Endothelial cell (in vitro differentiated cells): ENCODE measurements at regions not wholly inside any gene's neighbourhood (a gene's known extent, or its start where the extent isn't known, plus 50 kb on each side); places are given as distances from the start of the nearest gene placed in this dataset.

Experiments used
- DNase-seq: peaks from one replicate; pipeline ENCODE4 v3.0.0; 2021; ENCODE audit warnings: low spot score
- H3K27ac Mint-ChIP-seq: one replicate; pipeline ENCODE4 v1.8.0; 2021; ENCODE audit warnings: mixed read lengths, inconsistent platforms; ENCODE audit not compliant: unreplicated experiment
- H3K27me3 Mint-ChIP-seq: one replicate; pipeline ENCODE4 v1.8.0; 2021; ENCODE audit warnings: mild to moderate bottlenecking, moderate library complexity, mixed read lengths, inconsistent platforms; ENCODE audit not compliant: unreplicated experiment
- H3K36me3 Mint-ChIP-seq: one replicate; pipeline ENCODE4 v1.8.0; 2021; ENCODE audit warnings: mild to moderate bottlenecking, low read depth, mixed read lengths, inconsistent platforms; ENCODE audit not compliant: unreplicated experiment
- H3K4me1 Mint-ChIP-seq: one replicate; pipeline ENCODE4 v1.8.0; 2021; ENCODE audit warnings: mild to moderate bottlenecking, mixed read lengths, inconsistent platforms; ENCODE audit not compliant: unreplicated experiment
- H3K4me3 Mint-ChIP-seq: one replicate; pipeline ENCODE4 v1.8.0; 2021; ENCODE audit warnings: mild to moderate bottlenecking, mixed read lengths, inconsistent platforms; ENCODE audit not compliant: unreplicated experiment
- H3K9me3 Mint-ChIP-seq: one replicate; pipeline ENCODE4 v1.8.0; 2021; ENCODE audit warnings: mixed read lengths, inconsistent platforms; ENCODE audit not compliant: unreplicated experiment
- TF ChIP-seq, protein P1 (sequence below): fragments of 200-600 bp; sonication (generic); IDR thresholded peaks from one replicate; pipeline ENCODE4 v1.5.0; 2021; ENCODE audit warnings: antibody characterized with exemption; ENCODE audit not compliant: unreplicated experiment

DNA sequence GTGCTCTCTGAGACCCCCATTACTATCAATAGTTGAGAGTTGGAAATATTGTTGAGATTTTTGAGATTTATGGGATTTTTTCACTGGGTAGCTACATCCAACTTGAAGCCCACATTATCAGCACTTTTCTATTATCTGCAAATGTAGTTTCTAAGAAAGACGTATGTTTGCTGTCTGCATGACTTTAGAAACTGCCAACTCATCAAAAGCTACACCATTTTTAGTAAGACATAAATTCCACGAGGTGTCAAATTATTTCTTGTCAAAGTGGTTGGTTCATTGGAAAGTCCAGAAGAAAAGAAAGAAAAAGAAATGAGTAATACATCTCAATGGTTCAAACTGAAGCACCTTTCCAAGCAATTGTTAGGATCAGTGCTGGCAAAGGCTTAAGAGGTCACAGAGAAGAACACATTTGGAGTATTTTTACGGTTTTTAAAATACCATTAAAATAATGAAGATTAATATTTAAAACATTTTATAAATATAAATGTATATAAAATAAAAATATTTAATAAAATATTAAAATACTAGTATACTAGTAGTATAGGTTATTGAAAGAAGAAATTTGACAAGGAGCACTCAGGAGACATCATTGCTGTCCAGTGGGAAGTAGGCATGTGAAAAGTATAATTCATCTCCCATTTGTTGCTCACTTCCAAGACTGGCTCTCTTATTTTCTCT is 463.5 kb downstream of the TAFA4 start:
- no peak for DNase-seq
- TF ChIP-seq, protein P1, sequence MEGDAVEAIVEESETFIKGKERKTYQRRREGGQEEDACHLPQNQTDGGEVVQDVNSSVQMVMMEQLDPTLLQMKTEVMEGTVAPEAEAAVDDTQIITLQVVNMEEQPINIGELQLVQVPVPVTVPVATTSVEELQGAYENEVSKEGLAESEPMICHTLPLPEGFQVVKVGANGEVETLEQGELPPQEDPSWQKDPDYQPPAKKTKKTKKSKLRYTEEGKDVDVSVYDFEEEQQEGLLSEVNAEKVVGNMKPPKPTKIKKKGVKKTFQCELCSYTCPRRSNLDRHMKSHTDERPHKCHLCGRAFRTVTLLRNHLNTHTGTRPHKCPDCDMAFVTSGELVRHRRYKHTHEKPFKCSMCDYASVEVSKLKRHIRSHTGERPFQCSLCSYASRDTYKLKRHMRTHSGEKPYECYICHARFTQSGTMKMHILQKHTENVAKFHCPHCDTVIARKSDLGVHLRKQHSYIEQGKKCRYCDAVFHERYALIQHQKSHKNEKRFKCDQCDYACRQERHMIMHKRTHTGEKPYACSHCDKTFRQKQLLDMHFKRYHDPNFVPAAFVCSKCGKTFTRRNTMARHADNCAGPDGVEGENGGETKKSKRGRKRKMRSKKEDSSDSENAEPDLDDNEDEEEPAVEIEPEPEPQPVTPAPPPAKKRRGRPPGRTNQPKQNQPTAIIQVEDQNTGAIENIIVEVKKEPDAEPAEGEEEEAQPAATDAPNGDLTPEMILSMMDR, result no peak
- Mint-ChIP-seq H3K27me3 (peaks cover 3% of the 10 kb centered on the region), H3K4me3 (no peak overlapping the region), H3K27ac (no peak overlapping the region), H3K4me1 (no peaks in the 10 kb centered on the region), H3K36me3 (no peaks in the 10 kb centered on the region), H3K9me3 (no peaks in the 10 kb centered on the region)

DNA sequence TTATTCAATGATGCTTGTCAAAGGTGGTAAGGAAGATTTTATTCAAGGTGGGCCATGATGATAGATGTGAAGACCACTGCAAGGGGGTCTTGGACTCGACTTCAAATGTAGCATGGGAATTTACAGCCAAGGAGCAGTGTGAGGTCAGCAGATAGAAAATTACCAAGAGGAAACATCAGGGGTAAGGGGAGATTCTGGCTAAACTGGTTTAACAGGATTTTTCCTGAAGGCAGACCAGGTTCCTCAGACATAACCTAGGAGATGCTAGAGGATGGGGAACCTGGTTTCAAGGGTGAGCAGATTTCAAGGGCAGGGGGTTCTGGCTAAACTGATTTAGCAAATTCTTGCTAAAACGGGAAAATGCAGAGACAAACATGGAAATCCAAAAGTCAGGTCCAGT is 464.9 kb downstream of the TAFA4 start:
- H3K36me3 Mint-ChIP-seq, result no peaks in the 10 kb centered on the region
- H3K4me3 Mint-ChIP-seq, result no peak overlapping the region
- TF ChIP-seq, protein P1, result no peak
- peaks cover 3% of the 10 kb centered on the region for H3K27me3 Mint-ChIP-seq
- no peak for DNase-seq
- H3K27ac Mint-ChIP-seq, result no peak overlapping the region
- H3K4me1 Mint-ChIP-seq, result no peaks in the 10 kb centered on the region
- no peaks in the 10 kb centered on the region for H3K9me3 Mint-ChIP-seq

DNA sequence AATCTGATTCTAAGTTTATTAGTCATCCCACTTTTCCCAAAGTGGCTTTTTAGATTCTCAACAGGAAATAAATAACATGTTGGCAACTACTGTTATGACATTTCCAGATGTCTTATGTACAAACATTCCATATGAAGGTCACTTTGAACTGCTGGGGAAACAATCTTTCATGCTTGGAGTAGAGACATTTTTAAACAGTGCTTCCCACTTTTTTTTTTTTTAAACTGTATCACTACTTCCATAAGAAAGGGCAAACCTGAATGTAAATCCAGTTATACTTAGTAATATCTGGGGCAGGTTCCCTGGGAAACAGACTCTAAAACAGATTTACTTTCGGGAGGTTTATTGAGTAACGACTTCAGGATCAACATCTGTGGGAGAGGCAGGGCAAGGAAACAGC is 473.8 kb downstream of the TAFA4 start:
- DNase-seq, result no peak
- Mint-ChIP-seq H3K27ac (no peak overlapping the region), H3K36me3 (no peaks in the 10 kb centered on the region), H3K9me3 (no peaks in the 10 kb centered on the region), H3K4me1 (no peaks in the 10 kb centered on the region), H3K4me3 (no peak overlapping the region), H3K27me3 (no peaks in the 10 kb centered on the region)
- TF ChIP-seq, protein P1, result no peak

DNA sequence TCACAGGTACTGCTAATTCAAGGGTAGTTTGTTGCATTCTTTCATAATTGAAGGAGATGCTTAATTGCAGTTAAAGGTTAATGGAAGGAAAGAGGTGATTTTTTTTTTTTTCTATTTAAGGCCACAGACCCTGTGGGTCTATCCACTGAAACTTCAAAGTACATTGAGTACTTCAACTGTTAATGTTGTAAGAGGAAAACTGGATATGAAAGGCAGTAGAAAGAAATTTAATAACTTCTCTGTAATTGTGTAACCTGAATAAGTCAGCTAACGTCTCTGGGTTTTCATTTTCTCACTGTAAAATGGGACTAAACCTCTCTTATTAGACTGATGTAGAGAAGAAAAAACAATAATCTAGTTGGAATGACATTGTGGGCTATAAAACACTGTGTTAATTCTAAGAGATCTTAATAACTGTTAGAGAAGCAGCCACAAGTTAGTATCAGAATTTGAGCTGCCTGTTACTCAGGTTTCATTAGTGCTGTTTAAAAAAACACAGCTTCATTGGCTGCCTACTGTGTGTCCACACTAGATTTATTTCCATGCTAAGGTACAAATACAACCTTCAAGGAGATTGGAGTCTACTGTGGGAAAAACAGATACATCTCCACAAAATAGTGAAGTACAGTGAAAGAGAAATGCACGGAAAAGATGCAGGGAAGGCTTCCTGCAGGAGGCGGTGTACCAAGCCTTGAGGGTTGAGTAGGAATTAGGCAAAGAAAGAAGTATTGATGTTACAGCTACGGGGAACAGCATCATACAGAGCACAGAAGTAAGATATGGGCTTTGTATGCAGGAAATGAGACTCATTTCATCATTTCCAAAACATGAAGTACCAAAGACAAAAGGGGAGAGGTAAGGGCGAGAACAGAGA is 483.6 kb downstream of the TAFA4 start:
- Mint-ChIP-seq H3K36me3 (no peaks in the 10 kb centered on the region), H3K27me3 (peaks cover 1% of the 10 kb centered on the region), H3K27ac (no peak overlapping the region), H3K4me3 (no peak overlapping the region), H3K4me1 (no peaks in the 10 kb centered on the region), H3K9me3 (no peaks in the 10 kb centered on the region)
- TF ChIP-seq, protein P1, result no peak
- DNase-seq, result no peak

DNA sequence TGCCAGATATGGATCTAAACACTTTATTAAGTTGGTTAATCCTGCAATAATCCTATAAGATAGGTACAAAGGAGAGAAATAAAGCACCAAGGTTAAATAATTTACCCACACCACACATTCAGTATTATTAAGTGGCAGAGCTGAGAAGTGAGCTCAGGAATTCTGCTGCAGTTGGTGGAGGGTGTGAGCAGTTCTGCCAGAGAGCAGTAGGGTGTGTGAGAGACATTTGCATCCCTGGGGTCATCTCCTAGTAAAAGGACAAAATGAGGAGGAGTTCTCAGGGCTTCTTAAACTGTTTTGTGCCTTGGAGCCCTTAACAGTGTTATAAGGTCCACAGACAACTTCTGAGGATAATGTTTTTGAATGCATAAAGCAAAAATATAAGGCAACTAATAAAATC is 484.5 kb downstream of the TAFA4 start:
- Mint-ChIP-seq H3K4me3 (no peak overlapping the region), H3K9me3 (no peaks in the 10 kb centered on the region), H3K27me3 (peaks cover 3% of the 10 kb centered on the region), H3K27ac (no peak overlapping the region), H3K4me1 (peaks cover 2% of the 10 kb centered on the region), H3K36me3 (no peaks in the 10 kb centered on the region)
- DNase-seq, result no peak
- TF ChIP-seq, protein P1, result no peak
